Stimulated activated CD4-positive, alpha-beta T cell treated with anti-CD3 and anti-CD28 coated beads, Interleukin-4, amount 100 ng/mL, for 4 hours (primary cell): ENCODE measurements at regions not wholly inside any gene's neighbourhood (a gene's known extent, or its start where the extent isn't known, plus 50 kb on each side); places are given as distances from the start of the nearest gene placed in this dataset.

ENCODE experiments used
- DNase-seq, 2 experiments: peaks; one replicate each; pipeline ENCODE4 v3.0.0-alpha.2; 2020

GRCh38 chr19:30774252-30774766 is 402.1 kb downstream of the ZNF536 start:
- DNase-seq = no peak

DNA sequence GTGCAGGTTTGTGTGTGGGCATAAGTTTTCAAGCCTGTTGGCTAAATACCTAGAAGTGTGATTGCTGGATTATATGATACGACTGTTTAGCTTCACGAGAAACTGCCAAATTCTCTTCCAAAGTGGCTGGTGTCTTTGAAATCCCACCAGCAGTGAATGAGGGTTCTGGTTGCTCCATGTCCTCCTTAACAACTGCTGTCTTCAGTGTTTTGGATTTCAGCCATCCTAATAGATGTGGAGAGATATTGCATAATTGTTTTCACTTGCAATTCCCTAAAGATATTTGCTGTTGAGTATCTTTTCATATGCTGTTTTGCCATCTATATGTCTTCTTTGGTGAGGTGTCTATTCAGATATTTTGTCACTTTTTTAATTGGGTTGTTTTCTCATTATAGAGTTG is 390.5 kb downstream of the ZNF536 start:
- no peak for DNase-seq

DNA sequence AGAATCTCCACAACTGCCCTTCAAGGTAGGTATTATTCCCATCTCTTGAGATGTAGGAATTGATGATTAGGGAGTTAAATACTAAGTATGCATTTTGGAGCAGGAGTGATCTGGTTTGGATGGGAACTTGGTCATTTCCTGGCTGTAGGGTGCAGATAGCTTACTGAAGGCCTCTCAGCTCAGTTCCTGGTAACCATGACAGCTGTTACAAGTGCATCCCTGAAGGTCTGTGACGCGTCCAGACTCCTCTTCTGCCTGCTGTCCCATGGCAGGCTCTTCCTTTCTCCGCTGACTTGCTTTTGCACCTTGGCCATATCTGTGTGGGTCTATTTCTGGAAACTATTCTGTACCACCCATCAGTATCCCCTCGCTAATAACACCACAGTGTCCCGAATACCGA is 387.8 kb downstream of the ZNF536 start:
- DNase-seq = no peak

DNA sequence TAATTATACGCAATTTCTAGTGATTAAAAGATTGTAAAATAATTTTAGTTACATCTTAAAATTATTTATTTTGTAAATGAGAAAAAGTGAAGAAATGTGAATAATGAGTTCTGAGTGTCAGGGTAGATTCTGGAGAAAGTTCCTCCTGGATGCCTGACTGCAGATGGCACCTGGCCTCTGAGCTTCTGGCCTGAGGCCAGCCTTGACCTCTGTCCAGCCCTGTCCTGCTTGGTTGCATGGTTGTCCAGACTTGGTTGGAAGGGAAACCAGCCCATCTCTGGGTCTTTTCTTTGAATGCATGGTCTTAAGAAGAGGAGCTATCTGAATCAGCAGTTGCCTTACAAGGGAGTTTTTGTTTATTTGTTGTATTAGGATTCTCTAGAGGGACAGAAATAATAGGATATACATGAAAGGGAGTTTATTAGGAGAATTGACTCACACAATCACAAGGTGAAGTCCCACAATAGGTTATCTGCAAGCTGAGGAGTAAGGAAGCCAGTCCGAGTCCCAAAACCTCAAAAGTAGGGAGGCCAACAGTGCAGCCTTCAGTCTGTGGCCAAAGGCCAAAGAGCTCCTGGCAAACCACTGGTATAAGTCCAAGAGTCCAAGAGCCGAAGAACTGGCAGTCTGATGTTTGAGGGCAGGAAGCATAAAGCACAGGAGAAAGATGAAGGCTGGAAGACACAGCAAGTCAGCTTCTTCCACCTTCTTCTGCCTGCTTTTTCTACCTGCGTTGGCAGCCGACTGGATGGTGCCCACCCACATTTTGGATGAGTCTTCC is 385.8 kb downstream of the ZNF536 start:
- no peak for DNase-seq

DNA sequence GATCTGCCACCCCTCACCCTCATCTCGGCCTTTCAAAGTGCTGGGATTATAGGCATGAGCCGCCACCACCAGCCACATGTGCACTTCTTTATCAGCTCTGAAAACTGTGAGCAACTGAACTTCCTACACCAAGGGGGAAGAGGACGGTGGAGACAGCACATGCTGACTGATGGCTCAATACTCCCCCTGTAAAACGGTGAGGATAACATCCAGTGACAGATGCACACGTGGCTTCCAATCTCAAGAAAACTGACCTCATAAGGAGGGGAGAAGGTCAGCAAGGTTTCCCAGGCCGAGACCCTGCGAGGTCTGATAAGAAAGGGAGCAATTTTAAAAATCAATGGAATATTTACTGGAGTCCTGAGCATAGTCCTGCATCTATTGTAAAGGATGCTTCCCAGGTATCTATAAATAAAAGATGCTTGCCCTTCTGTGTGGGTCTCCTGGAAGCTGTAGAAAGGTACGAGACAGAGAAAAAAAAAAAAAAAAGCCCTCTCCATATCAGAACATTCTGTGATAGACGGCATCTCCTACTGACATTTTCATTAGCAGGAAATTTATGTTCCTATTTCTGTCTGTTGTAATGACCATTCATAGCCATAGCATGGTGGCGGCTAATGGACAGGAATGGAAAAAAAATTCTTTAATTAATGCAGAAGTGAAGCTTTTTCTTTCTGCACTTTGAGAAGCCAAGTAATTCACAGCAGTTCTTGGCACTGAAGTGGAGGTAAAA is 385.1 kb downstream of the ZNF536 start:
- DNase-seq = no peak

GRCh38 chr19:30755581-30755980 is 383.4 kb downstream of the ZNF536 start:
- DNase-seq = no peak

- no peak for DNase-seq
Observed at GRCh38 chr19:30754162-30754561, 382.0 kb downstream of the ZNF536 start.

DNA sequence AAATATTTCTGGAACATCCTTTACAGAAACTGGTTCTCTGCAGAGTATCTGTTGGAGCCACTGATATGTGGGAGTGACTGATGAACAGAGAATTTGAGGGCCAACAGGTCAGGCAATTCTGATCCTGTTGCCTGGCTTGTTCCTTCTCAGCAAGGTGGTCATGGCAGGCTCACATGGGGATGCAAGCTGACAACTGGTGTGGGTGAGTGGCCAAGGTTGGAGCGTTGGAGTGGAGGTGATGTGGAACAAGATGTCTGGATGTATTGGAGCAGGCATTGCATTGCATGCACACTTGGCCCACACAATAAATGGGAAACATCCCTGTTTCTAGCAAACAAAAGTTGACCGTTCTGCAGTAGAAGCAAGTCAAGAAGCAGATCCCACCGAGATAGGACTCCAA is 380.7 kb downstream of the ZNF536 start:
- no peak for DNase-seq

- DNase-seq = no peak
Observed at GRCh38 chr19:30752201-30752600, 380.0 kb downstream of the ZNF536 start.

- DNase-seq = no peak
Observed at GRCh38 chr19:30745476-30745985, 373.3 kb downstream of the ZNF536 start.

GRCh38 chr19:30744741-30745475 is 372.7 kb downstream of the ZNF536 start:
- DNase-seq = no peak

- no peak for DNase-seq
Observed at GRCh38 chr19:30743702-30744101, 371.5 kb downstream of the ZNF536 start.

- DNase-seq = no peak
Observed at GRCh38 chr19:30743011-30743410, 370.8 kb downstream of the ZNF536 start.

DNA sequence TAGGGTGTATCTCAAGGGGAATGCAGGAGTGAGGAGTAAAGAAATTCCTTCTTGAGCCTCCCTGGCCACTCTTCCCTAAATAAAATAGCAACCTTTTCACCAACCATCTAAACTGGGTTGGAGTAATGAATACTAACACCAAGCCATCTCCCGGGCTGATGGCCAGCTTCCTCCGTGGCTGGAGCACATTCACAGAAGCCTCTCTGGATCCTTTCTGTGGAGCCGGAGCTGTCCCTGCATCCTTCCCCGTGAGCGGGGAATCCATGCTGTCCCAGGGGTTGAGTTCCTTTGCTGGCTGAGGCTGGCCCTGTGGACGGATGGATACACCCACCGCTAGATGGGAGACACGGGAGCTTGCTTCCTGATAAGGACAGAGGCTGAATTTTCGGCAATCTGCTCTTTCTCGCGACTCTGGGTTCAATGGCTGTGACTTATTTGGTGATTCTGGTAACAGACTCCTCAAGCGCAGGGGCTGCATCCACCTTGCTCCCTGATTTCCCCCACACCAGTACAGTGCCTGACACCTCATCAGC is 370.3 kb downstream of the ZNF536 start:
- no peak for DNase-seq

DNA sequence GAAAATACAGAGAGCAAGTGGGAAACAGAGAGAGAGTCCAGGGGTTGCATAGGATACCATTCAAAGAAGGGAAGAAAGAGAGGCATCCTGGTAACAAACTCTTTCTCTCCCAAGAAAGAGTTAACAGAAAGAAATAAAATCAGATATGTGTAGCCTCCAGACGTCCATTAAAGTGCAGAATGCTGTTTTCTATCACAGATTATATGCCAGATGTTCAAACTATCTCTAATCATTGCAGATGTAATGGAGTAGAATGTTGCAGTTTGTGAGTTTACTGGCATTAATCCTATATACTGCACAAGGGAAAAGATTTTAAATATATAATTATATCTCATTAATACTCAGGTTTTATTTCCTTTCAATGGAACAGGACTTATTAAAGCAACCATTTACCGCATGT is 369.4 kb downstream of the ZNF536 start:
- no peak for DNase-seq

DNA sequence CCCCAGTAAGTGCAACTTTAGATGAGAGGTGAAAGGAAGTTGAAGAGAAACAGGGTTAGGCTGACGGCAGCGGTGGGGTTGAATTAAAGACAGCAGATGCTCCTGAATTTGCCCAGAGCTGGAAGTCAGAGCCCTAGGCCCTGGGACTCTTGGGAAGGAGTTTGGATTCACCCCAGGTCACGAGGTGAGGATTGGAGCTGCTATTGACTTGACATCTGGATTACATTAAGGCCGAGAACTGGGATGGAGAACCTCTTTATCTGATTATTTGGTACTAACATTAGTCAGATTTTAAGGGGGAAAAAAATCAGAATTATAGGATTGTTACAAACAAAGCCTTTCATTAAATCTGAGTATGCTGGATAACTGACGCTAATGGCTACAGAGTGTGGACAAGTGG is 367.2 kb downstream of the ZNF536 start:
- no peak for DNase-seq

DNA sequence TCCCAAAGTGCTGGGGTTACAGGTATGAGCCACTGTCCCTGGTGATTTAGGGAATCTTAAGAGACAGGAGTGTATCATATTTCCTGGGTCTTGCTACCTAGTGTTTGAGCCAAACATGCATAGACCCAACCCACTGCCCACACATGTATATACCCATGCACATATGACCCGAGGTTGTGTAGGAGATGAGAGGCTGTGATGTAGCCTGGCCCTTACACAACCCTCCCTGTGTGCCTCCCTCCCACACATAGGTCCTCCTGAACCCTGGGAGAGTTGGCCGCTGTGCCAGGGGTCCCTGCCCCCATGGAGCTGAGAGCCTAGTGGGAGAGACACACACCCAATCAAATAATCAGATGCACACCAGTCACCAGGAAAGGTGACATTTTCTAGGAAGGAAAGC is 365.9 kb downstream of the ZNF536 start:
- no peak for DNase-seq

DNA sequence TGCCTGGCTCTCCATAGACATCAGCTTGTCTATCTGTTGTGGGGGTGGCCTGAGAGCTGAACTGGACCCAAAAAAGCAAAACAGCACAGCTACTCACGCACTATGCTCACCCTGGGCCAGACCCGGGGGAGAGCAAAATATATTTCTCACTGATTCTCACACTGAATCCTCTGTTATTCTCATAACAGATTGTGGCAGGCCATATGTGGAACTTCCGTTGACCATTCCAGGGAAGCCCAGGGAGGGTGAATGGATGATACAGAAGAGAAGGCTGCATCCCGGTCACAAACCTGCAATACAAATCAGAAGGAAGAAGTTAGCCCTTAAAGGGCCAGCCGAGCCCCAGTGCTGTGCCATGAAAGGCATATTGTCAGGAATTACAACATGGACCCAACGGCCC is 362.5 kb downstream of the ZNF536 start:
- DNase-seq = no peak

- no peak for DNase-seq
Observed at GRCh38 chr19:30733826-30734550, 361.8 kb downstream of the ZNF536 start.

GRCh38 chr19:30731591-30731990 is 359.4 kb downstream of the ZNF536 start:
- no peak for DNase-seq

GRCh38 chr19:30729451-30729850 is 357.3 kb downstream of the ZNF536 start:
- DNase-seq = no peak

GRCh38 chr19:30722761-30723160 is 350.6 kb downstream of the ZNF536 start:
- no peak for DNase-seq
